ENCODE measurements at regions not wholly inside any gene's neighbourhood (a gene's known extent, or its start where the extent isn't known, plus 50 kb on each side); places are given as distances from the start of the nearest gene placed in this dataset.
"Not testable (repeated sequence)": the region's sequence is repeated elsewhere in the genome, so short reads cannot be mapped to it uniquely, and the experiment has no call there.

- H3K9me3 ChIP-seq (ENCODE audit: control insufficient read depth in 2 of 3, low read length in 3 of 3): no peaks in the 10 kb centered on the region
- Mint-ChIP-seq H3K4me1 (no peaks in the 10 kb centered on the region), H3K27me3 (peaks cover 0 to 5% (median 0%) of the 10 kb centered on the region in 5 donors), H3K4me3 (no peak overlapping the region), H3K36me3 (no peaks in the 10 kb centered on the region), H3K27ac (no peak overlapping the region), H3K9me3 (peaks cover 0 to 3% (median 0%) of the 10 kb centered on the region in 11 donors)
- H3K27ac ChIP-seq (ENCODE audit: low read depth, low read length): no peak overlapping the region
- no peak overlapping the region for H3K4me3 ChIP-seq (ENCODE audit: low read length)
- intact Hi-C loops (cut with micrococcal nuclease): no loop called here
- POLR2A ChIA-PET: no interaction called here
- no peak for DNase-seq
- CTCF ChIA-PET: no interaction called here
- H3K4me1 ChIP-seq (ENCODE audit: control insufficient read depth in 2 of 2, insufficient read depth in 2 of 2, low read length in 2 of 2): no peaks in the 10 kb centered on the region
- no peaks in the 10 kb centered on the region for H3K27me3 ChIP-seq (ENCODE audit: control insufficient read depth in 2 of 2, insufficient read depth in 2 of 2, low read length in 2 of 2)
- no peak for ATAC-seq
- no peaks in the 10 kb centered on the region for H3K36me3 ChIP-seq (ENCODE audit: control insufficient read depth in 2 of 3, insufficient read depth in 3 of 3, low read length in 3 of 3)
Measured at GRCh38 chr16:79882340-79883005, 281.9 kb upstream of the MAF start.

- DNase-seq; H3K4me1 Mint-ChIP-seq; H3K9me3 Mint-ChIP-seq; CTCF ChIA-PET; H3K27ac ChIP-seq (ENCODE audit: low read depth, low read length); H3K36me3 Mint-ChIP-seq; intact Hi-C loops (cut with micrococcal nuclease); H3K9me3 ChIP-seq (ENCODE audit: control insufficient read depth in 2 of 3, low read length in 3 of 3); H3K27ac Mint-ChIP-seq; ATAC-seq; H3K4me1 ChIP-seq (ENCODE audit: control insufficient read depth in 2 of 2, insufficient read depth in 2 of 2, low read length in 2 of 2); H3K36me3 ChIP-seq (ENCODE audit: control insufficient read depth in 2 of 3, insufficient read depth in 3 of 3, low read length in 3 of 3); H3K4me3 Mint-ChIP-seq; H3K4me3 ChIP-seq (ENCODE audit: low read length); POLR2A ChIA-PET; H3K27me3 ChIP-seq (ENCODE audit: control insufficient read depth in 2 of 2, insufficient read depth in 2 of 2, low read length in 2 of 2); H3K27me3 Mint-ChIP-seq: not testable (repeated sequence)
Measured at GRCh38 chr16:79881107-79881506, 280.6 kb upstream of the MAF start.

GRCh38 chr16:79876332-79876730 is 275.8 kb upstream of the MAF start:
- ATAC-seq: no peak
- H3K9me3 Mint-ChIP-seq: peaks cover 0 to 3% (median 0%) of the 10 kb centered on the region in 11 donors
- H3K27ac ChIP-seq (ENCODE audit: low read depth, low read length): no peak overlapping the region

GRCh38 chr16:79874391-79874790 is 273.9 kb upstream of the MAF start:
- DNase-seq: no peak
- Histone ChIP-seq H3K36me3 (ENCODE audit: control insufficient read depth in 2 of 3, insufficient read depth in 3 of 3, low read length in 3 of 3) (no peaks in the 10 kb centered on the region), H3K4me3 (ENCODE audit: low read length) (no peak overlapping the region), H3K27me3 (ENCODE audit: control insufficient read depth in 2 of 2, insufficient read depth in 2 of 2, low read length in 2 of 2) (no peaks in the 10 kb centered on the region), H3K9me3 (ENCODE audit: control insufficient read depth in 2 of 3, low read length in 3 of 3) (no peaks in the 10 kb centered on the region), H3K27ac (ENCODE audit: low read depth, low read length) (no peak overlapping the region), H3K4me1 (ENCODE audit: control insufficient read depth in 2 of 2, insufficient read depth in 2 of 2, low read length in 2 of 2) (no peaks in the 10 kb centered on the region)
- H3K4me1 Mint-ChIP-seq: no peaks in the 10 kb centered on the region
- no peak overlapping the region for H3K27ac Mint-ChIP-seq
- intact Hi-C loops (cut with micrococcal nuclease): no loop called here
- no peak overlapping the region for H3K4me3 Mint-ChIP-seq
- peaks cover 0 to 13% (median 4%) of the 10 kb centered on the region in 5 donors for H3K27me3 Mint-ChIP-seq
- H3K9me3 Mint-ChIP-seq: peaks cover 0 to 3% (median 0%) of the 10 kb centered on the region in 11 donors
- ChIA-PET POLR2A (no interaction called here), CTCF (no interaction called here)
- H3K36me3 Mint-ChIP-seq: no peaks in the 10 kb centered on the region
- no peak for ATAC-seq

More at GRCh38 chr16:79876332-79876730, 275.8 kb upstream of the MAF start:
- DNase-seq: no peak
- Histone ChIP-seq H3K27me3 (ENCODE audit: control insufficient read depth in 2 of 2, insufficient read depth in 2 of 2, low read length in 2 of 2) (no peaks in the 10 kb centered on the region), H3K4me1 (ENCODE audit: control insufficient read depth in 2 of 2, insufficient read depth in 2 of 2, low read length in 2 of 2) (no peaks in the 10 kb centered on the region), H3K9me3 (ENCODE audit: control insufficient read depth in 2 of 3, low read length in 3 of 3) (no peaks in the 10 kb centered on the region), H3K36me3 (ENCODE audit: control insufficient read depth in 2 of 3, insufficient read depth in 3 of 3, low read length in 3 of 3) (no peaks in the 10 kb centered on the region), H3K4me3 (ENCODE audit: low read length) (no peak overlapping the region)
- Mint-ChIP-seq H3K27me3 (peaks cover 0 to 8% (median 0%) of the 10 kb centered on the region in 5 donors), H3K4me1 (no peaks in the 10 kb centered on the region), H3K36me3 (no peaks in the 10 kb centered on the region), H3K27ac (no peak overlapping the region), H3K4me3 (no peak overlapping the region)
- POLR2A ChIA-PET: no interaction called here
- intact Hi-C loops (cut with micrococcal nuclease): no loop called here
- CTCF ChIA-PET: no interaction called here

- Histone ChIP-seq H3K4me1 (ENCODE audit: control insufficient read depth in 2 of 2, insufficient read depth in 2 of 2, low read length in 2 of 2) (no peaks in the 10 kb centered on the region), H3K27me3 (ENCODE audit: control insufficient read depth in 2 of 2, insufficient read depth in 2 of 2, low read length in 2 of 2) (no peaks in the 10 kb centered on the region), H3K4me3 (ENCODE audit: low read length) (no peak overlapping the region), H3K27ac (ENCODE audit: low read depth, low read length) (no peak overlapping the region), H3K36me3 (ENCODE audit: control insufficient read depth in 2 of 3, insufficient read depth in 3 of 3, low read length in 3 of 3) (no peaks in the 10 kb centered on the region), H3K9me3 (ENCODE audit: control insufficient read depth in 2 of 3, low read length in 3 of 3) (no peaks in the 10 kb centered on the region)
- no peak for DNase-seq
- Mint-ChIP-seq H3K36me3 (no peaks in the 10 kb centered on the region), H3K9me3 (peaks cover 0 to 3% (median 0%) of the 10 kb centered on the region in 11 donors), H3K4me1 (no peaks in the 10 kb centered on the region), H3K27me3 (peaks cover 0 to 13% (median 4%) of the 10 kb centered on the region in 5 donors), H3K27ac (no peak overlapping the region), H3K4me3 (no peak overlapping the region)
- ChIA-PET CTCF (no interaction called here), POLR2A (no interaction called here)
- no peak for ATAC-seq
- intact Hi-C loops (cut with micrococcal nuclease): no loop called here
Measured at GRCh38 chr16:79873825-79874224, 273.3 kb upstream of the MAF start.

- H3K27ac ChIP-seq (ENCODE audit: low read depth, low read length): no peak overlapping the region
- Mint-ChIP-seq H3K4me1 (no peaks in the 10 kb centered on the region), H3K4me3 (no peak overlapping the region), H3K27me3 (peaks cover 0 to 14% (median 8%) of the 10 kb centered on the region in 5 donors), H3K36me3 (no peaks in the 10 kb centered on the region), H3K9me3 (peaks cover 0 to 5% (median 0%) of the 10 kb centered on the region in 11 donors), H3K27ac (no peak overlapping the region)
- H3K27me3 ChIP-seq (ENCODE audit: control insufficient read depth in 2 of 2, insufficient read depth in 2 of 2, low read length in 2 of 2): no peaks in the 10 kb centered on the region
- H3K36me3 ChIP-seq (ENCODE audit: control insufficient read depth in 2 of 3, insufficient read depth in 3 of 3, low read length in 3 of 3): no peaks in the 10 kb centered on the region
- no peak for DNase-seq
- no peaks in the 10 kb centered on the region for H3K4me1 ChIP-seq (ENCODE audit: control insufficient read depth in 2 of 2, insufficient read depth in 2 of 2, low read length in 2 of 2)
- no peak overlapping the region for H3K4me3 ChIP-seq (ENCODE audit: low read length)
- CTCF ChIA-PET: no interaction called here
- POLR2A ChIA-PET: no interaction called here
- no peaks in the 10 kb centered on the region for H3K9me3 ChIP-seq (ENCODE audit: control insufficient read depth in 2 of 3, low read length in 3 of 3)
- intact Hi-C loops (cut with micrococcal nuclease): no loop called here
- no peak for ATAC-seq
Measured at GRCh38 chr16:79871906-79872305, 271.4 kb upstream of the MAF start.

- Histone ChIP-seq H3K4me3 (ENCODE audit: low read length) (no peak overlapping the region), H3K27me3 (ENCODE audit: control insufficient read depth in 2 of 2, insufficient read depth in 2 of 2, low read length in 2 of 2) (no peaks in the 10 kb centered on the region), H3K9me3 (ENCODE audit: control insufficient read depth in 2 of 3, low read length in 3 of 3) (no peaks in the 10 kb centered on the region), H3K27ac (ENCODE audit: low read depth, low read length) (no peak overlapping the region), H3K4me1 (ENCODE audit: control insufficient read depth in 2 of 2, insufficient read depth in 2 of 2, low read length in 2 of 2) (no peaks in the 10 kb centered on the region), H3K36me3 (ENCODE audit: control insufficient read depth in 2 of 3, insufficient read depth in 3 of 3, low read length in 3 of 3) (no peaks in the 10 kb centered on the region)
- Mint-ChIP-seq H3K4me1 (no peaks in the 10 kb centered on the region), H3K9me3 (peaks cover 0 to 5% (median 0%) of the 10 kb centered on the region in 11 donors), H3K27me3 (peaks cover 0 to 21% (median 12%) of the 10 kb centered on the region in 5 donors), H3K4me3 (no peak overlapping the region), H3K27ac (no peak overlapping the region), H3K36me3 (no peaks in the 10 kb centered on the region)
- DNase-seq (no peak), ATAC-seq (no peak)
- intact Hi-C loops (cut with micrococcal nuclease): no loop called here
- ChIA-PET POLR2A (no interaction called here), CTCF (no interaction called here)
Measured at GRCh38 chr16:79870016-79870886, 269.7 kb upstream of the MAF start.

All from naive thymus-derived CD4-positive, alpha-beta T cell (primary cell).